OCI-LY1 (cell line): ENCODE measurements at regions not wholly inside any gene's neighbourhood (a gene's known extent, or its start where the extent isn't known, plus 50 kb on each side); places are given as distances from the start of the nearest gene placed in this dataset.

ENCODE experiments used
- H2AFZ ChIP-seq: fragments of 200-600 bp; sonication (generic), shearing (Covaris generic); 2 replicates; pipeline ENCODE4 v1.6.0; 2014; ENCODE audit warnings: antibody characterized with exemption, mild to moderate bottlenecking, low read length
- H3F3A ChIP-seq: fragments of 200-600 bp; sonication (generic), shearing (Covaris generic); 2 replicates; pipeline ENCODE4 v1.6.0; 2014; ENCODE audit warnings: mild to moderate bottlenecking, antibody characterized with exemption, low read length, moderate library complexity; ENCODE audit not compliant: insufficient read depth
- H3K27ac ChIP-seq: fragments of 200-600 bp; sonication (generic); 2 replicates; pipeline ENCODE4 v1.5.1; 2014; ENCODE audit warnings: low read length, mixed run types, mild to moderate bottlenecking, low read depth; ENCODE audit not compliant: poor library complexity, severe bottlenecking
- H3K27me3 ChIP-seq: fragments of 200-600 bp; sonication (generic); 2 replicates; pipeline ENCODE4 v1.6.0; 2014; ENCODE audit warnings: antibody characterized with exemption, mild to moderate bottlenecking, low read length, moderate library complexity; ENCODE audit not compliant: insufficient read depth
- H3K36me3 ChIP-seq: fragments of 200-600 bp; sonication (generic); 2 replicates; pipeline ENCODE4 v1.6.1; 2014; ENCODE audit warnings: mild to moderate bottlenecking, antibody characterized with exemption, low read length, moderate library complexity, mixed read lengths; ENCODE audit not compliant: insufficient read depth
- H3K4me1 ChIP-seq: fragments of 200-600 bp; sonication (generic); 2 replicates; pipeline ENCODE4 v1.5.1; 2014; ENCODE audit warnings: mild to moderate bottlenecking, low read length, moderate library complexity; ENCODE audit not compliant: insufficient read depth, severe bottlenecking
- H3K4me2 ChIP-seq: fragments of 200-600 bp; sonication (generic), shearing (Covaris generic); 2 replicates; pipeline ENCODE4 v1.6.1; 2014; ENCODE audit warnings: low read length
- H3K4me3 ChIP-seq: fragments of 200-600 bp; sonication (generic); 2 replicates; pipeline ENCODE4 v1.5.1; 2014; ENCODE audit warnings: low read length, low read depth, mild to moderate bottlenecking, mixed read lengths; ENCODE audit not compliant: poor library complexity, severe bottlenecking
- H3K79me2 ChIP-seq: fragments of 200-600 bp; shearing (Covaris generic); 2 replicates; pipeline ENCODE4 v1.6.1; 2016; ENCODE audit warnings: mixed run types, low read length, mixed read lengths; ENCODE audit not compliant: insufficient read depth
- H3K9ac ChIP-seq: fragments of 200-600 bp; sonication (generic), shearing (Covaris generic); 2 replicates; pipeline ENCODE4 v1.6.1; 2014; ENCODE audit warnings: mild to moderate bottlenecking, low read length, mixed read lengths
- H3K9me2 ChIP-seq: fragments of 200-600 bp; sonication (generic), shearing (Covaris generic); 2 replicates; pipeline ENCODE4 v1.6.1; 2014; ENCODE audit warnings: low read depth, mild to moderate bottlenecking, low read length, mixed read lengths
- H3K9me3 ChIP-seq: fragments of 200-600 bp; shearing (Covaris generic); 2 replicates; pipeline ENCODE4 v1.6.1; 2014; ENCODE audit warnings: low read length, mixed read lengths
- H4K20me1 ChIP-seq: fragments of 200-600 bp; sonication (generic), shearing (Covaris generic); 2 replicates; pipeline ENCODE4 v1.6.0; 2016; ENCODE audit warnings: mild to moderate bottlenecking, low read length; ENCODE audit not compliant: insufficient read depth
- EZH2 ChIP-seq: fragments of 200-600 bp; sonication (generic), shearing (Covaris generic); IDR thresholded peaks from 2 replicates; pipeline ENCODE4 v1.8.0; 2017; ENCODE audit warnings: borderline replicate concordance, mixed run types, mild to moderate bottlenecking, antibody characterized with exemption, low read length, moderate library complexity, mixed read lengths
- TF ChIP-seq, protein P1 (sequence below): fragments of 200-600 bp; sonication (generic), shearing (Covaris generic); IDR thresholded peaks from 2 replicates; pipeline ENCODE4 v1.5.1; 2017; ENCODE audit warnings: mild to moderate bottlenecking, antibody characterized with exemption, low read length, moderate library complexity, mixed read lengths

DNA sequence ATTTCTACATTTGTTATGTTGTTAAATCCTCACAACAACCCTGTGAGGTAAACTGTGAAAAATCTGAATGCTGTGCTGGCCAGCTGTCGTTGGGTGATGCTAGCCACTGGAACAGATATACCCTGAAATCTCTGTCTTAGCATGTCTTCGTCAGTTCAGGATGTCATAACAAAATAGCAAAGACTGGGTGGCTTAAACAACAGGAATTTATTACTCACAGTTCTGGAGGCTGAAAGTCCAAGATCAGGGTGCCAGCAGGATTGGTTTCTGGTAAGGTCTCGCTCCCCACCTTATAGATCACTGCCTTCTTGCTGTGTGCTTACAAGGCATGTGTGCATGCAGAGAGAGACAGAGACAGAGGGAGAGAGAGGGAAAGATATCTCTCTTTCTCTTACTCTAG, 211.7 kb downstream of the C11orf91 start:
- no peaks in the 10 kb centered on the region for H4K20me1 ChIP-seq
- no peaks in the 10 kb centered on the region for H3K27me3 ChIP-seq

DNA sequence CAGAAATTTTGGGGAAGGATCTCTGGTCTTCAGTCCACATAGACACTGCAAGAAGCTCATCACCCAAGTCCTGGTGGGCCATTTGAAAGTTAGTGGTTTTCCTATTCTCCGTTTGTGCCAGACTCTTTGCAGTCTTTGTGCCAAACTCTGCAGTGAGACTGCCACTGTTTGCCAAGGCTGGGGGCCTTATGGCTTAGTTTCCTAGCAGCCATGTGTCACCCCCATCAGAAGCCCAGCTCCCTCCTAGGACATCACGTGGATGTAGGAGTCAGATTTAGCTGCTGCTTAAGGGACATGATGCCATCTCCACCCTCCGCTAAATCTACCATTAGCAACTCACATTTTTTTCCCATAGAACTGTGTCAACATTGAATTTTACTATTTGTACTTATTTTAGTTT, 220.0 kb downstream of the C11orf91 start:
- TF ChIP-seq EZH2: no peak
- TF ChIP-seq, protein P1, sequence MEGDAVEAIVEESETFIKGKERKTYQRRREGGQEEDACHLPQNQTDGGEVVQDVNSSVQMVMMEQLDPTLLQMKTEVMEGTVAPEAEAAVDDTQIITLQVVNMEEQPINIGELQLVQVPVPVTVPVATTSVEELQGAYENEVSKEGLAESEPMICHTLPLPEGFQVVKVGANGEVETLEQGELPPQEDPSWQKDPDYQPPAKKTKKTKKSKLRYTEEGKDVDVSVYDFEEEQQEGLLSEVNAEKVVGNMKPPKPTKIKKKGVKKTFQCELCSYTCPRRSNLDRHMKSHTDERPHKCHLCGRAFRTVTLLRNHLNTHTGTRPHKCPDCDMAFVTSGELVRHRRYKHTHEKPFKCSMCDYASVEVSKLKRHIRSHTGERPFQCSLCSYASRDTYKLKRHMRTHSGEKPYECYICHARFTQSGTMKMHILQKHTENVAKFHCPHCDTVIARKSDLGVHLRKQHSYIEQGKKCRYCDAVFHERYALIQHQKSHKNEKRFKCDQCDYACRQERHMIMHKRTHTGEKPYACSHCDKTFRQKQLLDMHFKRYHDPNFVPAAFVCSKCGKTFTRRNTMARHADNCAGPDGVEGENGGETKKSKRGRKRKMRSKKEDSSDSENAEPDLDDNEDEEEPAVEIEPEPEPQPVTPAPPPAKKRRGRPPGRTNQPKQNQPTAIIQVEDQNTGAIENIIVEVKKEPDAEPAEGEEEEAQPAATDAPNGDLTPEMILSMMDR: no peak
- Histone ChIP-seq H3K9ac (no peak overlapping the region), H2AFZ (no peak overlapping the region), H3K27me3 (no peaks in the 10 kb centered on the region), H3K36me3 (no peaks in the 10 kb centered on the region), H3K9me3 (no peaks in the 10 kb centered on the region), H3F3A (no peaks in the 10 kb centered on the region), H3K4me2 (no peak overlapping the region), H3K9me2 (no peaks in the 10 kb centered on the region), H3K27ac (no peak overlapping the region), H4K20me1 (no peaks in the 10 kb centered on the region), H3K4me1 (no peaks in the 10 kb centered on the region), H3K79me2 (no peaks in the 10 kb centered on the region), H3K4me3 (no peak overlapping the region)

More for the DNA sequence above, 211.7 kb downstream of the C11orf91 start:
- TF ChIP-seq, protein P1: no peak
- TF ChIP-seq EZH2: no peak
- Histone ChIP-seq H3K36me3 (no peaks in the 10 kb centered on the region), H3K4me2 (no peak overlapping the region), H3K9me2 (no peaks in the 10 kb centered on the region), H3K4me1 (no peaks in the 10 kb centered on the region), H3K4me3 (no peak overlapping the region), H3K27ac (no peak overlapping the region), H2AFZ (no peak overlapping the region), H3K9ac (no peak overlapping the region), H3K79me2 (no peaks in the 10 kb centered on the region), H3K9me3 (no peaks in the 10 kb centered on the region), H3F3A (no peaks in the 10 kb centered on the region)

DNA sequence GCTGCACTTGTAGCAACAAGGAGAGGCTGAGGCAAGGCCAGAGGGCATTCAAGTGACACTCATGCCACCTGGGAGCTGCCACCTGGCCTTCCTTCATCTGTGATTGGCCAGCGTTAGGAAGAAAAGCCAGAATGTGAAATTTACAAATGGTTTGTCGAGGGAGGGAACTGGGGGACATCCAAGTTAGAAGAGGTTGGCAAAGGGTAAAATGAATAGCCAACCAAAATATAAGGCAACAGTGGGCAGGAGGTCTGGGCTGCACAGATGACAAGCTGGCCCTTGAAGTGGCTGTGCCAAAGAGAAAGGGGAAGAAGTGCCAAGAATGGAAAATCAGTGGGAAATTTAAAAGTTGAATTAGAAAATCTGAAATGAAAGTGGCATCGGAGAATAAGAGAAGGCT, 221.4 kb downstream of the C11orf91 start:
- Histone ChIP-seq H3K79me2 (no peaks in the 10 kb centered on the region), H3K4me1 (no peaks in the 10 kb centered on the region), H3K4me2 (no peak overlapping the region), H3K9me3 (no peaks in the 10 kb centered on the region), H3F3A (no peaks in the 10 kb centered on the region), H2AFZ (no peak overlapping the region), H3K4me3 (no peak overlapping the region), H3K27me3 (no peaks in the 10 kb centered on the region), H3K9ac (no peak overlapping the region), H3K9me2 (no peaks in the 10 kb centered on the region), H4K20me1 (no peaks in the 10 kb centered on the region), H3K27ac (no peak overlapping the region), H3K36me3 (no peaks in the 10 kb centered on the region)
- TF ChIP-seq, protein P1: no peak
- no peak for TF ChIP-seq EZH2
